Kidney epithelial cell (primary cell): ENCODE measurements at regions not wholly inside any gene's neighbourhood (a gene's known extent, or its start where the extent isn't known, plus 50 kb on each side); places are given as distances from the start of the nearest gene placed in this dataset.

Experiments used
- DNase-seq: peaks from one replicate; pipeline ENCODE4 v3.0.0-alpha.2; 2010; ENCODE audit warnings: low read depth
- H3K27me3 ChIP-seq: 2 replicates; pipeline ENCODE4 v1.6.0; 2011; ENCODE audit warnings: low read length; ENCODE audit not compliant: control insufficient read depth, insufficient read depth
- H3K36me3 ChIP-seq: 2 replicates; pipeline ENCODE4 v1.5.1; 2011; ENCODE audit warnings: low read length; ENCODE audit not compliant: control insufficient read depth, insufficient read depth
- H3K4me3 ChIP-seq: 2 replicates; pipeline ENCODE4 v1.5.1; 2011; ENCODE audit warnings: low read depth, mild to moderate bottlenecking, control low read depth, low read length
- CTCF ChIP-seq: IDR thresholded peaks from 2 replicates; pipeline ENCODE4 v1.5.1; 2011; ENCODE audit warnings: mild to moderate bottlenecking, moderate library complexity, low read length, control low read depth, inconsistent platforms; ENCODE audit not compliant: insufficient read depth, poor library complexity, severe bottlenecking

GRCh38 chr2:30310371-30310770 is 79.0 kb downstream of the LBH start:
- Histone ChIP-seq H3K4me3 (no peak overlapping the region), H3K36me3 (no peaks in the 10 kb centered on the region), H3K27me3 (no peaks in the 10 kb centered on the region)
- DNase-seq = no peak
- no peak for TF ChIP-seq CTCF

- no peak for TF ChIP-seq CTCF
- DNase-seq = no peak
- no peak overlapping the region for H3K4me3 ChIP-seq
Measured at GRCh38 chr2:30310955-30311354, 79.6 kb downstream of the LBH start.

GRCh38 chr2:30311711-30312110 is 80.4 kb downstream of the LBH start:
- Histone ChIP-seq H3K36me3 (no peaks in the 10 kb centered on the region), H3K27me3 (no peaks in the 10 kb centered on the region), H3K4me3 (no peak overlapping the region)
- DNase-seq = no peak
- no peak for TF ChIP-seq CTCF

More at GRCh38 chr2:30310955-30311354, 79.6 kb downstream of the LBH start:
- H3K27me3 ChIP-seq = no peaks in the 10 kb centered on the region
- H3K36me3 ChIP-seq = no peaks in the 10 kb centered on the region

- H3K36me3 ChIP-seq = no peaks in the 10 kb centered on the region
- no peaks in the 10 kb centered on the region for H3K27me3 ChIP-seq
- no peak for DNase-seq
- H3K4me3 ChIP-seq = no peak overlapping the region
- TF ChIP-seq CTCF = no peak
Measured at GRCh38 chr2:30312916-30313315, 81.6 kb downstream of the LBH start.

GRCh38 chr2:30314981-30315380 is 83.6 kb downstream of the LBH start:
- Histone ChIP-seq H3K27me3 (no peaks in the 10 kb centered on the region), H3K4me3 (no peak overlapping the region), H3K36me3 (no peaks in the 10 kb centered on the region)
- DNase-seq = no peak
- TF ChIP-seq CTCF = no peak

GRCh38 chr2:30315391-30316063 is 84.2 kb downstream of the LBH start:
- H3K4me3 ChIP-seq = no peak overlapping the region
- H3K36me3 ChIP-seq = no peaks in the 10 kb centered on the region
- no peak for DNase-seq
- no peak for TF ChIP-seq CTCF
- H3K27me3 ChIP-seq = no peaks in the 10 kb centered on the region
